Body of pancreas (tissue), 4 donors: ENCODE measurements at regions not wholly inside any gene's neighbourhood (a gene's known extent, or its start where the extent isn't known, plus 50 kb on each side); places are given as distances from the start of the nearest gene placed in this dataset.

Experiments
- ATAC-seq: fragments of 150-250 bp; one replicate; pipeline ENCODE4 v1.9.1; 2016
- DNase-seq, 4 donors: peaks; one replicate each; pipeline ENCODE4 v3.0.0-alpha.2; 2019
- H3K27ac ChIP-seq, 4 donors: fragments of 200-600 bp; sonication (generic); 1 replicate in 3 of 4; 2 replicates in 1 of 4; pipeline versions ENCODE4 v1.5.1 to v1.6.1; 2016 to 2019; ENCODE audit warnings: mild to moderate bottlenecking in 1 of 4, mixed read lengths in 1 of 4, moderate library complexity in 1 of 4
- H3K27me3 ChIP-seq, 2 donors: fragments of 200-600 bp; sonication (generic); one replicate each; pipeline ENCODE4 v1.6.0; 2016; ENCODE audit warnings: mild to moderate bottlenecking in 1 of 2
- H3K36me3 ChIP-seq, 2 donors: fragments of 200-600 bp; sonication (generic); replicated peaks in 1 of 2; 2 replicates each; pipeline ENCODE4 v1.5.1; 2016; ENCODE audit warnings: low read depth in 2 of 2; ENCODE audit not compliant: insufficient read depth in 1 of 2
- H3K4me1 ChIP-seq: fragments of 200-600 bp; sonication (generic); one replicate; pipeline ENCODE4 v1.6.0; 2016
- H3K4me3 ChIP-seq, 2 donors: fragments of 200-600 bp; sonication (generic); 1 replicate in 1 of 2; 2 replicates in 1 of 2; pipeline ENCODE4 v1.5.1; 2016 to 2019
- H3K9me3 ChIP-seq, 3 donors: fragments of 200-600 bp; sonication (generic); 1 replicate in 2 of 3; 2 replicates in 1 of 3; pipeline ENCODE4 v1.5.1; 2016
- POLR2A ChIP-seq, 3 donors: fragments of 450-650 bp; IDR thresholded peaks; one replicate each; pipeline ENCODE4 v1.6.1; 2016; ENCODE audit warnings: antibody characterized with exemption in 3 of 3, mild to moderate bottlenecking in 2 of 3
- WGBS, 2 donors: methylation state at CpG; one replicate each; pipeline ENCODE4 v1.1.5; 2017; 5-methylcytosine and 5-hydroxymethylcytosine counted together
- intact Hi-C: fragments of 100-400 bp; cut with DNase I; formaldehyde crosslinking; loops from one replicate; pipeline ENCODE4 v1.15.1; 2023
- TF ChIP-seq, protein P1 (sequence below), 7 experiments: fragments of 450-650 bp in 4 of 7; fragments of 200-600 bp in 3 of 7; sonication (generic) in 3 of 7; IDR thresholded peaks; one replicate each; pipeline ENCODE4 v1.5.1; 2016 to 2019; ENCODE audit warnings: antibody characterized with exemption in 7 of 7

DNA sequence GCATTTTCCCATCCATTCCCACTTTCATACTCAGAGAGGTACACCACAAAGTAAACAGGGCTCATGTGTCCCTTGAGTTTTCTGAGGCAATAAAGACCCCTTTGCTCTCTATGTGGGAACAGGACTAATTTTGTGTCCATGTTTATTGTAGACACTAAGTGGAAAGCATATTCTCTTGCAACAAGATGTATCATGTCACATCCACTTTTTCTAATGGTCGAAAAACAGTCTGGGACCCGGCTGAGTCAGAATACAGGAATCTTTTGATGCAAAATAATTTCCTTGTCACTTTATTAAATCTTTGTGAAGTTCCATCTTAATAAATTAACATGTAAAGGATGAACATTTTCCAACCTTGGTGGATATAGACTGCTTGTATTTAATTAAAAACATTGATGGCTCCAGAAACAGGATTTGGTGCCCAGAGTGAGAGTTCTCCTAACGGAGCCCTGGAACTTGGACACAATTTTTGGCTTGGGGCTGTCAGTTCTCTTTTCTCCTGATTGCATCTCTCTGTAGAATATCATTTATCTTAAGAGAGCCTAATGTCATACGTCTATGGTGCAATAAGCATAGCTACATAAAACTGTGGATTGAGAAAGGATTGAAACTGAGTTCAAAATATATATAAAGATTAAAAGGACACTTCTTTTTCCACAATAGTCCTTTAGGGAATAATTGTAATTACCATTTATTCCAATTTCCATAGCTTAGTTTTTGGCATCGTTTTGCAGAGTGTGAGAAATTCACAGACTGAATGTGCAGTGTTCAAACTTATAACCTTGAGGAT lies 1116.7 kb upstream of the SEMA6A start:
- 59 to 61% methylated on average over 5 of the region's 5 CpGs for WGBS, 2 donors
- DNase-seq (no peak), ATAC-seq (no peak)
- Histone ChIP-seq H3K36me3 (no peaks in the 10 kb centered on the region), H3K4me1 (no peaks in the 10 kb centered on the region), H3K27me3 (no peaks in the 10 kb centered on the region), H3K27ac (no peak overlapping the region), H3K9me3 (no peaks in the 10 kb centered on the region), H3K4me3 (no peak overlapping the region)
- intact Hi-C loops, result no loop called here
- TF ChIP-seq, protein P1, sequence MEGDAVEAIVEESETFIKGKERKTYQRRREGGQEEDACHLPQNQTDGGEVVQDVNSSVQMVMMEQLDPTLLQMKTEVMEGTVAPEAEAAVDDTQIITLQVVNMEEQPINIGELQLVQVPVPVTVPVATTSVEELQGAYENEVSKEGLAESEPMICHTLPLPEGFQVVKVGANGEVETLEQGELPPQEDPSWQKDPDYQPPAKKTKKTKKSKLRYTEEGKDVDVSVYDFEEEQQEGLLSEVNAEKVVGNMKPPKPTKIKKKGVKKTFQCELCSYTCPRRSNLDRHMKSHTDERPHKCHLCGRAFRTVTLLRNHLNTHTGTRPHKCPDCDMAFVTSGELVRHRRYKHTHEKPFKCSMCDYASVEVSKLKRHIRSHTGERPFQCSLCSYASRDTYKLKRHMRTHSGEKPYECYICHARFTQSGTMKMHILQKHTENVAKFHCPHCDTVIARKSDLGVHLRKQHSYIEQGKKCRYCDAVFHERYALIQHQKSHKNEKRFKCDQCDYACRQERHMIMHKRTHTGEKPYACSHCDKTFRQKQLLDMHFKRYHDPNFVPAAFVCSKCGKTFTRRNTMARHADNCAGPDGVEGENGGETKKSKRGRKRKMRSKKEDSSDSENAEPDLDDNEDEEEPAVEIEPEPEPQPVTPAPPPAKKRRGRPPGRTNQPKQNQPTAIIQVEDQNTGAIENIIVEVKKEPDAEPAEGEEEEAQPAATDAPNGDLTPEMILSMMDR (IDR thresholded peaks at IDR 0.05), result no peak
- TF ChIP-seq POLR2A (IDR thresholded peaks at IDR 0.05), result no peak

DNA sequence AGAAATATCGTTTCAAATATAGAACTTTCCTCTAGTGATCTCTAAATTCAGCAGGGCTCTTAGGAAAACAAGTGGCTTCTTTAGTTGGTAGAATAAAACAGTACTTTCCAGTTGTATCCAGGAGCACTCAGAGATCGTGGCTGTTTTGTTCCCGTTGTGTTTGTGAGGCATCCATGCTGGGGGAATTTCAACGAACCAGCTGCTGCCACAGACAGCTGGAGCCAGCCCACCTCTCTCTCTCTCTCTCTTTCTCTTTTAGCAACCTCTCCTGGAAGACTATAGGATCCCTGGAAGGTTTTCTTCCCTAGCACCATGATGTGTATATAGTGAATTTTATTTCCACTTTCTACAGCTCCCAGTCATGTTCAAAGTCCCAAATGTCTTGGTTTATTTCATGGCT lies 1116.0 kb upstream of the SEMA6A start:
- ATAC-seq (no peak), DNase-seq (no peak)
- intact Hi-C loops, result no loop called here
- WGBS, 2 donors, result 61 to 69% methylated on average over 4 of the region's 4 CpGs
- Histone ChIP-seq H3K4me3 (no peak overlapping the region), H3K36me3 (no peaks in the 10 kb centered on the region), H3K27me3 (no peaks in the 10 kb centered on the region), H3K9me3 (no peaks in the 10 kb centered on the region), H3K27ac (no peak overlapping the region), H3K4me1 (no peaks in the 10 kb centered on the region)
- no peak for TF ChIP-seq POLR2A (IDR thresholded peaks at IDR 0.05)
- TF ChIP-seq, protein P1 (IDR thresholded peaks at IDR 0.05), result no peak

DNA sequence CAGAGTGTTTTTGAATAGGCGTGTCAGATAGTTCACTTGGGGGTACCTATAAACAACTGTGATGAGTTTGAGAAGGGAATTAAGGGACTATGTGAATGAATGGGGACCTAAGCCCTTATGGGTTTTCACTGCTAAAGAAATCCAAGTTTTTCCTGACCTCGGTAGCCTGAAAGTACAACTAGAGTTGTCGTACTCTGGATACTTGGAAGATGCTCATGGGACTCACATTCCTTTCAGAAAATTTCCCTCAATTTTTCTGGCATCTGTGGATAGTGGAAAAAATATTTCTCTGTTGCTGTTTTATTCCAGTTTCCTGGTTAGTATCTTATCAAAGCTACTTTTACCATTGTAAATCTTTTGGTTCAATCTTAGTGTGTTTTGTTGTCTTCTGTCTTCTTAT lies 1112.3 kb upstream of the SEMA6A start:
- no peak for ATAC-seq
- Histone ChIP-seq H3K36me3 (no peaks in the 10 kb centered on the region), H3K4me1 (no peaks in the 10 kb centered on the region), H3K27ac (no peak overlapping the region), H3K27me3 (no peaks in the 10 kb centered on the region), H3K4me3 (no peak overlapping the region), H3K9me3 (no peaks in the 10 kb centered on the region)
- DNase-seq, result no peak
- 78 to 80% methylated on average over 3 of the region's 3 CpGs for WGBS, 2 donors
- TF ChIP-seq, protein P1 (IDR thresholded peaks at IDR 0.05), result no peak
- TF ChIP-seq POLR2A (IDR thresholded peaks at IDR 0.05), result no peak
- intact Hi-C loops, result no loop called here

DNA sequence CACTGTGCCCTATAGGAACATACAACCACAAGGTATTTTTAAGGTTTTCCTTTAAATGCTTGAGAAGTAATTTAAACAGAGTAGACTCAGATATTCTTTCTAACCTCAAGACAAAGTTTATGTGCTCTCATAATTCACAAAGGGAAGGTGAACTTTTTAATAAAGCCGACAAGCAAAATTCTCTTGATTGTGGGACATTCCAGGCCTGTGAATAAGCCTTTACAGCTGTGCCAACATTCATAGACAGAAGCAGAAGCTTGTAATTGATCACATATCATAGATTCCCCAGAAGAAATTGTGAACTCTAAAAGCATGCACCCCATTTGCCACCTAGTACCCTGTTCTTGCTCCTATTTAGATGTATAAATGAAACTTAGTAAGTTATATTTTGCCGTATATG lies 1107.8 kb upstream of the SEMA6A start:
- intact Hi-C loops, result no loop called here

More for the DNA sequence above, 1107.8 kb upstream of the SEMA6A start:
- TF ChIP-seq POLR2A (IDR thresholded peaks at IDR 0.05), result no peak
- TF ChIP-seq, protein P1 (IDR thresholded peaks at IDR 0.05), result no peak
- DNase-seq, result no peak
- Histone ChIP-seq H3K4me1 (no peaks in the 10 kb centered on the region), H3K27ac (no peak overlapping the region), H3K4me3 (no peak overlapping the region), H3K36me3 (no peaks in the 10 kb centered on the region), H3K9me3 (no peaks in the 10 kb centered on the region), H3K27me3 (no peaks in the 10 kb centered on the region)
- ATAC-seq, result no peak
- WGBS, 2 donors, result 50 to 55% methylated on average over 2 of the region's 2 CpGs
